MV-4-11 (cell line): ENCODE measurements at regions not wholly inside any gene's neighbourhood (a gene's known extent, or its start where the extent isn't known, plus 50 kb on each side); places are given as distances from the start of the nearest gene placed in this dataset.
A peak's percentile ranks its signal among the peaks of the same experiment; 100 is the strongest.
"Not testable (repeated sequence)": the region's sequence is repeated elsewhere in the genome, so short reads cannot be mapped to it uniquely, and the experiment has no call there.

Experiments
- DNase-seq: peaks from one replicate; lab custom pipeline; 2025; lab: John Stamatoyannopoulos, UW

DNA sequence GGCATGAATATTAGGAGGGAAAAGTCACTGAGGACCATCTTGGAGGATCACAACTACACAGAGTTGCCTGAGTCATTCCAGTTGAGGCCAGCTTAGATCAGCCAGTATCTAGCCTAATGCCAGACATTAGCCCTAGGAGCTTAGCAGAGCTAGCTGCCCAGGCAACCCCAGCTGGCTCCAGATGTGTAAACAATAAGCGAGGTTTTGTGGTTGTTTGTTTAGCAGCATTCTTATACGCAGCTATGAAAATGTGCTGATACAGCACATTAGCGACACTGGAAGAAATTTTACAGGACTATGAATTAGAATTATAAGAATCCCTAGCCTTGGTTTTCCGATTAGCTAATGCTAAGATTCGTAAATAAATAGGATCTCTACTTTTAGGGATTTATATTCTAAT is 59.3 kb downstream of the BTBD3 start:
- DNase-seq, result no peak

DNA sequence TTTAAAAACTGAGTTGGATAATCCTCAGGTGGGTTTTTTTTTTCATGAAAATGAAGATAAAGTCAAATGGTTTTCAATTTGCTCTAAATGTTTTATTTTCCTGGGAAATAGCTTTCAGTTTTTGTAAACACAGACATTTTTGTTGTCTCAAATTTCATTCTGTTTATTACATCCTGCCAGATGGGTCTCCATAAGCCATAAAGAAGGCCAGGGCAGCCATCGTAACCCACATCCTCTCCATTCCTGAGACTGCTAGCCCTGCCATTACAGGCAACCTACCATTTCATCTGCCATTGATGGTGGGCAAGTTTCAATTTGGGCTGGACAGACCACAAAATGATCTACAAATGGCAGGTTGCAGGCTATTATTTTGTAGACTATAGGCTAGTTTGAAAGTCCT is 60.8 kb downstream of the BTBD3 start:
- no peak for DNase-seq

DNA sequence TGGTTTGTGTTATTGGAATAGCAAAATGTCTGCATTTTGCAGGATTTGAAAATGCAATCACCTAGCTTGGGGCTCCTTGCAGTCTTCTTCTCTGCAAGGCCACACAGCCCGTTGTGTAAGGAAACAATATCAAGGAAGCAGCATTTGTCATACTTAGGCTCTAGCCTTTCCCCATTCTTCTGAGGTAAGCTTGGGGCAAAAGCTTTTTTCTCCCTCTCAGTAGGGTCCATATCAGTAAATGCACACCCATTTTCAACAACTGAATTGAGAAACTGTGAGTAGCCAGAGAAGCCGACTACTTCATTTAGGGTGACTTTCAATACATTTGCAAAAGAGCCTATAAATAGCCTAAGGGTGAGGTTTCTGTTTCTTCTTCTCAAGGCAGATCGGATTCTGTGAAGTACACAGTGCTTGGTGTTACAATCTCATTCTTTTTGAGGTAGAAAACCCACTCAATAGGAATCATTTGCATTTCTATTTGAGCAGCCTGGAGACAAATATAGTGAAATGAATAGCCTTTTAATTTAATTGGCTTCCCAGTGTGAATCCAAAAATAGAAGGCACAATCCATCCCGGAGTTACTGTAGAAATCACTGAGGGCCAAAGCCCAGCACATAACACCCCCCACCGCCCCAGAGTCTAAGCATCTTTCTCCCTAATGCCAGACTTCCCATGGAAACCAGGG is 61.8 kb downstream of the BTBD3 start:
- DNase-seq, result peak; percentile 23

DNA sequence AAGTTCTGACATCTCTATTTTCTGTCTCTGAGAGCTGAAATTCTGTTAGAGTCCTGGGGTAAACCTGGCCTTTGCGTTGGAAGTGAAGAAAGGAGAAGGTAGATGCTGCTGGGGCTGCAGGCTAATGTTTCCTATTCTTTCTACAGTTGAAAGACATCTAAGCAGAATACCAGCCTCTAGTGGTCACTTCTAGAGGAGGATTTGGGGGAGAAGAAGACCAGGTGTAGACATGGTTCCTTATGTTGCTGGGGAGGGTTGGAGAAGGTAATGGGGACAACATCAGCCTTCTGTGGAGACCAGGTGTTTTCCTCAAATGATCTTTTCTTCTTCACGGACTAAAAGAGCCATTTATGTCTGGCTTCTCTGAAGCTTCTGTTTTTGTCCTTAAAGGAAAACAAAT is 62.6 kb downstream of the BTBD3 start:
- DNase-seq, result no peak

DNA sequence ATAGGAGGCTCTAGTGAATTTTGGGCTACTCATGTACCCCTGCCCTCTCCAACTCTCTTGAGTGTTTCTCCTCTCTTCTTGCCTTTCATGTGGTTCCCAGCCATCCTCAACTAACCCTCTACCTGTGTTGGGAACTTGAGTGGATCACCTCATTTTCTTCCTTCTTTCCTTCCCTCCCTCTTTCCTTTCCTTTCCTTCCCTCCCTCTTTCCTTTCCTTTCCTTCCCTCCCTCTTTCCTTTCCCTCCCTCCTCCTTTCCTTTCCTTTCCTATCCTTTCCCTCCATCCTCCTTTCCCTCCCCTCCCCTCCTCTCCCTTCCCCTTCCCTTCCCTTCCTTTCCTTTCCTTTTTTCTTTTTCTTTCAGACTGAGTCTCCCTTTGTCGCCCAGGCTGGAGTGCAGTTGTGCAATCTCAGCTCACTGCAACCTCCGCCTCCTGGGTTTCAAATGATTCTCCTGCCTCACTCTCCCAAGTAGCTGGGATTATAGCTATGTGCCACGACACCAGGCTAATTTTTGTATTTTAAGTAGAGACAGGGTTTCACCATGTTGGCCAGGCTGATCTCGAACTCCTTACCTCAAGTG is 63.8 kb downstream of the BTBD3 start:
- no peak for DNase-seq

DNA sequence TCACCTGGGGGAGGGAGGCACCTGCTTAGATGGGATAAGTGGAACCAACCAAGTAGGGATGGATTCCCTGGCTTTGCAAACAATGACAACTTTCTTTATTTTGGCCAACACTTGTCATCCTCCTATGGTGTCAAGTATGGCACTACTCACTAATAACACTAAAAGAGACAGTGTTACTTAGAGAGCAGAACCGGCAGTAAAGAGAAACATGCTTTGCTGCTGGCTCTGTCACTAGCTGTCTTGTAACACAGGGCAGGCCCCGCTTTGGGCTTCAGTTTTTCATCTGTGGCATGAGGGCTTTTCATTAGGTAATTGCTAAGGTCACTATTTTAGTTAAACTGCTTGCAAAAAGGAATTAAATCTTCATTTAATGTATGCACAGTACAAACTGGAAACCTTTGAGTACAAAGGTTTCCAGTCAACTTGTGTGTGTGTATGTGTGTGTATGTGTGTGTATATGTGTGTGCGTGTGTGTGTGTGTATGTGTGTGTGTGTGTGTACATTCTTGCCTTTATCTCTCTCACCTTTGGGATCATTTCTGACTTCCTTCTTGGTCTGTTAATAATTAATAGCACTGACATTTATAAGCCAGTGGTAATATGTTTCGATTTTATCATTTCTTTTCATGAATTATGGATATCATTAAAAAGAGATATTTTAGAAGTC is 64.7 kb downstream of the BTBD3 start:
- no peak for DNase-seq

DNA sequence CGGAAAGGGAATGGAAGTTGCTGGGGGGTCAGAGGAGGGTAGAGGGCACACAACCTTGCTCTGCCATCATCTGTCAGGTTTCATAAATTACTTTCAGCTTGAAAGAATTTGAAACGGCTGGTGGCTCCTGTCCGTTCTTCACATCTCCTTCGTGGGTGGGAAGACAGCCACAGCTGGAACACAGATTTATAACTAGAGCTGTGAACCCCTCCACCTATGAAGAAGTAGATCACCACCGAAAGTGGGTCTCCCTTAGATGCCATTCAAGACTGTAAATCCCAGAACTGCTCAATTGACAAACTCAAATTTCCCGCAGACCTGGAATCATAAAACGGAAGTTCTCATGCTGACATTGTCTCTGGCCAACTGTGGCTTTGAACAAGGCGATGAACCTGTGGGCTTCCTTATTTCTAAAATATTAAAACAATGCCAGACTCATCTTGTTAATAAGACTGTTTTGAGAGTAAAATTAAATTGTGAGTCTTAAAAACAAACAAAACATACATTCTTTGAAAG is 65.3 kb downstream of the BTBD3 start:
- no peak for DNase-seq

DNA sequence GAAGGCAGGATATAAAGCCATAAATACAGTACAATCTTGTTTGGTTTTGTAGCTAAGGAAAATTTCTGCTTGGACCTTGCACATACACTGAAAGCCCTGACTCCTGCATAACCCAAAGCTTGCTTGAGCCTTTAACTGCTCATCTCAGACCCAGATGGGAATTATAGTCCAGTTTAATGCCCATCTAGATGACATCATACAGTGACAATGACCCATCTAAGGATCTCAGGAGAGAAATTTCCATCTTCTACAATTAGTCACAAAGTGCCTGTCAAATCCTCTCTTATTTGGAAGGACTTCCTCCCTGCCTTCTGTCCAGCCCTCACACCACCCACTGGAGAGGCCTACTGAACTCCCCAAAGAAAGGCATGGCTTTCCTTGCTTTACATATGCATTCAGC is 69.3 kb downstream of the BTBD3 start:
- DNase-seq, result no peak

DNA sequence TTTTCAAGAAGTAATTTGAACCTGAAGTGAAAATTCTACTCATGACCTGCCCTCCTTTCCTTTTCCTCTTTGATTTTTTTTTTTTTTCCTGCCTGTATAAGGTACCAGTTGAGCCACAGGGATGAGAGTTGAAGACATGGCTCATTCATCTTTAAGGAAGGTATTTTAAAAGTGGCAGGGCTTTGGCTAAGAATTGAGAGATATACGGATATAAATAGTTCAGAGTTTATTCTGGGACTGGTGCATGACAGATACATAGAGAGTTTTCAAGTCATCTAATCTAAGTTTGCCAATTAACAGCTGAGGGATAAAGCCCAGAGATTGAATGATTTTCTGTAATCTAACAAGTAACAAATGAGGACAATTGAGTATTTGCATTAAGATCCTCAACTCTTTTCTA is 69.8 kb downstream of the BTBD3 start:
- no peak for DNase-seq

DNA sequence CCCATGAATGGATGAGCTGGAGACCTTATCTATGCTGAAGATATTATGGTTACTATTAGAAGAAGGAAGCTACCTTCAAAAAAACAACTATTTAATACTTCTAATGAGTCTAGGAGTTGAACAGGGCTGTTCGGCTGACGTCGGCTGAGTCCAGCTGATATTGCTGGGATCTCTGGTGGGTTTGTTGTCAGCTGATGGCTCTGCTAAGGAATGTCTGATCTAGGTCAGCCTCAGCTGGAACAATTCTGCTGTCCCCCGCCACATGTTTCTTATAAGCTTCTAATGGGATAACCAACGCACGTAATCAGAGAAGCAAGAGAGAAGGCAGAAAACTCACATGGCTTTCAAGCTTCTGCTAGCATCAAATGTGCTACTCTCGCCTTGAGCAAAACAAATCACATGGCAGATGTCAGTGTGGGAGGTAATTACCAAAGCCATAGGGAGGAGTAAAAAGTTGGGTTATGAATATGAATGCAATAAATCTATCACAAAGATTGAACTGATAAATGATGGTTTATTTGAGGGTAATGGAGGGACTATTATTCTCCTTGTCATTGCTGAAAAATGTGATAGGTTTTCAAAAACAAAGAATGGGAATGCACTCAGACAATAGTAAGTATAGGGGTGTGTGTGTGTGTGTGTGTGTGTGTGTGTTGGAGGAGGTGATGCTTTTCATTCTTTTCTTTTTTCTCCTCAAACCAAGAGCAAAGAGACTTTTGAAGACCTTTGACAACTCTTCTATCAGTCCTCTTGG is 71.5 kb downstream of the BTBD3 start:
- DNase-seq, result no peak

DNA sequence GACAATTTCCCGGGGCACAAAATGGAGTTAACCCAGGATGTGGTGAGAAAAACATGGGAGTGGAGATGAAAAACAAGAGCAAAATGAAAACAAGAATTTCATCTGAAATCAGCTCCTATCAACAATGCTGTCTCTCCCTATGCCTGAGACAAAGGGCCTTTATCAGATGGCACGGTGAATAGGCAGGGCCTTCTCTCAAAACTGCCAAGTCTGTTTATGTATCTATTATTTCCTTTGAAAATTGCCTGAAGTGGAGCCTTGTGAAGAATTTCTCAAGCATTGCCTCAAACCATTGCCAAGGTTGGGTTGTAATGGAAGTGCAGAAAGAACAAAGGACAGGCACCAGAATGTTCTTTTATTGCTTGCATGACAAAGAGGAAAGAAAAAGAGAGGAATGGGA is 74.7 kb downstream of the BTBD3 start:
- no peak for DNase-seq

DNA sequence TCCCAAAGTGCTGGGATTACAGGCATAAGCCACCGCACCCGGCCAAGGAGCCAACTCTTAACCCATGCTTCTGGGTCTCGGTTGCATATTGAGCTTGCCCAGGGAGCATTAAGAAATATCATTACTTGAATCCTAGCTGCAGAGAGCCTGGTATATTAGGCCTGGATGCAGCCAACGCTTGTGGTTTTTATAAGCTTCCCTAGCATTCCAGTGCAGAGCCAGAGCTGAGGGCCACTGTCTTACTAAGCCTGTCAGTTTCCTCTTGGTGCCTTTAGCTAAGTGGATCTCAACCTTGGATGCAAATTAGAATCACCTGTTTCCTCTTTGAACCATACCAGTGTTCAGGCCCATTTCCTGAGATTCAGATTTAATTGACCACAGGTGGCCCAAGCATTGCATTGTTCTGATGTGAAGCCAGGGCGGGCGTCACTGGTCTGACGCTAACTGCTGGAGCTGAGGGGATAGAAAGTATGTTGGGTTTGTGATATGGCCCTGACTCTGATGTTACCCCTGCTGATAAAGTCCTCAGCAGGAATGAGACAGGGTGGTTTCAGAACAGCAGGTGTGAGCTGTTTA is 76.3 kb downstream of the BTBD3 start:
- no peak for DNase-seq

DNA sequence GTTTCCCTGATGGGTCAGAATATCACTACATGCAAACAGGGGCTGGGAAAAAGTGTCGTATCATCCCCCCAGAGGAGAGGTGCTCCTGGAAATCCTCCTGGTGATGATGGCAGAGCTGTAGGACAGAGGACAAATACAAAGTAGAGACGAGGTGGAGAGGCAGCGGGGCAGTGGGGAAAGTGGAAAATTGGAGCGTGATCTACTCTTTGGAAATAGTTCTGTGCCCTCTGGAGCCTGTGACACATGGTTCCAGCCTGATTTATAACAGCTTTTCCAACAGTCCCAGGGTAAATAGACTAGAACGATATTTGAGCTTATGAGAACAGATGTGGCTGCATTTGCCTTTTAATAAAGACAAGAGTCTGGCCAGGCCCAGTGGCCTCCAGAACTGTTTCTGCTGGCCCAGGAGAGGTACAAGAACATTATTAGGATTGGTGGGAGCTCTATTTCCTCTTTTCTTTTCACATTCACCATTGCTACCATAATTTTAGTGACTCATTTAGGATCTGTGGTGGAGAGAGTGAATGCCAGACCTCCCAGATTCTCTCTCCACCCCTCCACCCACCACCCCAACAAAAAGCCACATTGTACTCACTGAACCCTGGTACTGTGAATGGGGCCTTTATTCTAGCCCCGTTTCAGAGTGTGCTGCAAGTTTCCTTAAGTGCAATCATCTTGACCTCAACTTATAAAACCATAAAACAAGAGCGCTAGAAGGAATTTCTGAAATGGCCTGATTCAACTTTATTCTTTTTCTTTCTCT is 78.3 kb downstream of the BTBD3 start:
- DNase-seq, result peak; percentile 40

DNA sequence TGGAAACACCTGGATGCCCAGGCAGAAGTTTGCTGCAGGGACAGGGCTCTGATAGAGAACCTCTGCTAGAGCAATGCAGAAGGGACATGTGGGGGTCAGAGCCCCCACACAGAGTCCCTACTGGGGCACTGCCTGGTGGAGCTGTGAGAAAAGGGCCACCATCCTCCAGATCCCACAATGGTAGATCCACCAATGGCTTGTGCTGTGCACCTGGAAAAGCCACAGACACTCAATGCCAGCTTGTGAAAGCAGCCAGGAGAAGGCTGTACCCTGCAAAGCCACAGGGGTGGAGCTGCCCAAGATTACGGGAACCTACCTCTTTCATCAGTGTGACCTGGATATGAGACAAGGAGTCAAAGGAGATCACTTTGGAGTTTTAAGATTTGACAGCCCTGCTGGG is 87.1 kb downstream of the BTBD3 start:
- not testable (repeated sequence) for DNase-seq

DNA sequence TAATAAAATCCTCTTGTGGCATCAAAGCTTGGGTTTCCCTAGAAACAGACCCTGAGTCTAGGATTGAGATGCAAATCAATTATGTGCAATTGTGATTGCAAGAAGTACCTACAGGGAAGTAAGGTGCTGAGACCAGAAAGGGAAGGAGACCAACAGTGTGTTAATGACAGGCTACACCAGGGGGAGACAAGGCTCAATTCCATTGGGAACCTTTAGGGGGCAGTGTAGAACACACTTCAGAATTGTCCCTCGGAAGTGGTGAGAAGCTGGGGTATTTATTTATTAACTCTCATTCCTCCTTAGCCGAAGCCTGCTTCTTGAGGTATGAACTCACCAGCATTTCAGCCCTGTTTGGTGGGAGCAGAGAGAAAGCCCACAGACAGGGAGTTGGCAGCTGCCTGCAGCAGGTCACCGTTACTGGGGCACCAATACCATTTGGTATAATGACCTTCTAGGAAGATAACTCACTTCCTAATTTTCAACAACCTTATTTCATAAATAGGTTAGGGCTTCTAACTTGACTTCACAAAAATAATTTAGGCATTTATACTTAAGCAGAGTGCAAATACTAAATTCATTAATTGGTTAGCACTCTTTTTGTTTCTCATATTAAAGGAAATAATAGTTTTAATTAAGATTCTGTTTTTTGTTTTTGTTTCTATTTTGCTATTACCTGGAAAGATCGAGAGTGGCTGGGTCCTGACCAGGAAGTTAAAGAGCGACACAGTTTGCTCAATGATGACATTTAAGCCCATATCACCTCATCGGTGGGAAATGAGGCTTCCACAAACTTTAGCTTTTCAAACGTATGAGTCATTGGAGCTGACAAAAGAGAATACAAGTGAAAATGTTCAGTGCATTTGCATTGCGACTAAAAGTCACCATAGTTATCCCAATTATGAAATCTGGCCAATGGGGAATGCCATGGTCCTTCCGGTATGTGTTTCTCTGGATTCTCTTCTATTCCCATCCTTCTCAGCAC is 94.8 kb downstream of the BTBD3 start:
- DNase-seq, result peak; percentile 72

DNA sequence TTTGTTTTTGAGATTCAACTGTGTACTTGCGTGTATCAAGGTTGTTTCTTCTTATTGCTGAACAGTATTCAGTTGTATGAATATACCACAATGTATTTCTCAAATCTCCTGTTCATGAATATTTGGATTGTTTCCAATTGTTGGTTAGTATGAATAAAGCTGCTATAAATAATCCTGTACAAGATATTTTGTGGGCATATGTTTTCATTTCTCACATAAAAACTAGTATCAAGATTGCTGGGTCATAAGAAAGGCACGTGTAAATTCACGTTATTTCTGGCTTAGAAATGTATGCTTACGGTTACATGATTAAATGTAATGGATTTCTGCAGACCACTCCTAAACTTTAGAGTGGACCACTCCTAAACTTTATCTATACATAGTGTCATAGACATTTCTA is 96.6 kb downstream of the BTBD3 start:
- DNase-seq, result no peak

DNA sequence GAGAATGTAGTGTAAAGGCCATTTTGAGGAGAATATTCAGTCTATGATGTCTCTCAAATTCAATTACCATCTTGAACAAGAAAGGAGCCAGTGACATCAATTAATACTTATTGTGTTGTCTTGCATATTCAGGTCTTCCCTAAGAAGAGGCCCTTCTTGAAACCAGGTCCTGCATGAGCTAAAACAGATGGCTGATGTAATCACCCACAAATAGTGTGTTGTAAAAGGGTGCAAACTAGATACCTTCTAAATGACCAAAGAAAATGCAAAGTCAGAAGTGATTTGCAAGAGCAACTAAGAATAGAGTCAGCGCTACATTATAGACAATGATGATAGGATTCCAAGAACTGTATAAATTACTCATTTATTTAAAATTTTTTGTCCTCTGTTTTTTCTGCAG is 97.0 kb downstream of the BTBD3 start:
- no peak for DNase-seq

DNA sequence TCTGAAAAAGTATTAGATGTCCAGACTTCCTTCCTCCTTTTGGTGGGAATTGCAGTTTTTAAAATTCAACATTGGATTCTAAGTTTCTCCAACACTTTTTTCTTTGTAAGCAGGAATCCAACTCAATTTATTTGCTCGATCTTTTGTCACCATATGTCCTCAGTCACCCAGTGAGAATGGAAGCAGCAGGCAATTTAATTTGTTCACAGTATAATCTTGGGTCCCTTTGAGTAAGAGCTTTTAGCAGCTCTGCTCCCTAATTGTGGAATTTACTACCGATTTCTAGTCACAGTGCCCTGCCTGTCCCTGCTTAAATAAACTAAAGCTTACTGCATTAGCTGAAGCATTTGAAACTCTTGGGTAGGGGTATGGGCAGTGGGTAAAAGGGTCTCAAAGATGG is 98.6 kb downstream of the BTBD3 start:
- no peak for DNase-seq

DNA sequence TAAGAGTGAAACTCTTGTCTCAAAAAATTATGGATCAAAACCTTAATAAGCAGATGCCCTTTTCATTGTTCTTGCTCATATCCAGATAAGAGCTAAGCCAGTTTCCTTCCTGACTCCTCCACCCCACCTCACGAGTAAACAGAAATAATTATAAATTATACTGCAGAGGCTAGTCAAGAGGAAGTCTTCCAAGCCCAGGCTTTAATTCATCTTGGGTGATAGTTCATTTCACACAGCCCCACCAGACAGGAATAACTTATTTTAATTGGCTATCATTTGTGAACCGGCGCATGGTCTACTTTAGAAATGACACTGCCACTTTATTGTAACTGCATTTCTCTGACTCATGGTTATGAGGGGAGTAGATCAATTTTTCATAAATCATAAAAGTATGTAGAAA is 102.0 kb downstream of the BTBD3 start:
- no peak for DNase-seq

DNA sequence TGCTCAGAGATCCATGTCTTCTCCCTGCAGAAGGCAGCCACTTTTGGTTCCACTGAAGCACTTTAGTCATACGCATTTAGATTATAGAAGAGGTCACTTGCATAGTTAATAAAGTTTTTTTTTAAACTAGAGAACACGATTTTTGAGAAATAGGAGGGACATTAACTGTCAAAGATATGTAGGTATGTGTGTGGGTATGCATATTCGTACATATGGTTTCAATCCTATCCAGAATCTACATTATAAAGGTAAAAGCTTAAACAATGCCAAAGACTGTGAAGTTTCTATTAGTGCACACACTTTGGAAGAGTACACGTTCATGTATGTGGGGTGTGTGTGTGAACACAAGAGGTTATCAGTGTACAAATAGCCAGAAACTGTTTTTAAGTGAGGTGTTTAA is 103.2 kb downstream of the BTBD3 start:
- DNase-seq, result no peak
